ENCODE measurements at regions not wholly inside any gene's neighbourhood (a gene's known extent, or its start where the extent isn't known, plus 50 kb on each side); places are given as distances from the start of the nearest gene placed in this dataset.

- TF ChIP-seq, protein P1, sequence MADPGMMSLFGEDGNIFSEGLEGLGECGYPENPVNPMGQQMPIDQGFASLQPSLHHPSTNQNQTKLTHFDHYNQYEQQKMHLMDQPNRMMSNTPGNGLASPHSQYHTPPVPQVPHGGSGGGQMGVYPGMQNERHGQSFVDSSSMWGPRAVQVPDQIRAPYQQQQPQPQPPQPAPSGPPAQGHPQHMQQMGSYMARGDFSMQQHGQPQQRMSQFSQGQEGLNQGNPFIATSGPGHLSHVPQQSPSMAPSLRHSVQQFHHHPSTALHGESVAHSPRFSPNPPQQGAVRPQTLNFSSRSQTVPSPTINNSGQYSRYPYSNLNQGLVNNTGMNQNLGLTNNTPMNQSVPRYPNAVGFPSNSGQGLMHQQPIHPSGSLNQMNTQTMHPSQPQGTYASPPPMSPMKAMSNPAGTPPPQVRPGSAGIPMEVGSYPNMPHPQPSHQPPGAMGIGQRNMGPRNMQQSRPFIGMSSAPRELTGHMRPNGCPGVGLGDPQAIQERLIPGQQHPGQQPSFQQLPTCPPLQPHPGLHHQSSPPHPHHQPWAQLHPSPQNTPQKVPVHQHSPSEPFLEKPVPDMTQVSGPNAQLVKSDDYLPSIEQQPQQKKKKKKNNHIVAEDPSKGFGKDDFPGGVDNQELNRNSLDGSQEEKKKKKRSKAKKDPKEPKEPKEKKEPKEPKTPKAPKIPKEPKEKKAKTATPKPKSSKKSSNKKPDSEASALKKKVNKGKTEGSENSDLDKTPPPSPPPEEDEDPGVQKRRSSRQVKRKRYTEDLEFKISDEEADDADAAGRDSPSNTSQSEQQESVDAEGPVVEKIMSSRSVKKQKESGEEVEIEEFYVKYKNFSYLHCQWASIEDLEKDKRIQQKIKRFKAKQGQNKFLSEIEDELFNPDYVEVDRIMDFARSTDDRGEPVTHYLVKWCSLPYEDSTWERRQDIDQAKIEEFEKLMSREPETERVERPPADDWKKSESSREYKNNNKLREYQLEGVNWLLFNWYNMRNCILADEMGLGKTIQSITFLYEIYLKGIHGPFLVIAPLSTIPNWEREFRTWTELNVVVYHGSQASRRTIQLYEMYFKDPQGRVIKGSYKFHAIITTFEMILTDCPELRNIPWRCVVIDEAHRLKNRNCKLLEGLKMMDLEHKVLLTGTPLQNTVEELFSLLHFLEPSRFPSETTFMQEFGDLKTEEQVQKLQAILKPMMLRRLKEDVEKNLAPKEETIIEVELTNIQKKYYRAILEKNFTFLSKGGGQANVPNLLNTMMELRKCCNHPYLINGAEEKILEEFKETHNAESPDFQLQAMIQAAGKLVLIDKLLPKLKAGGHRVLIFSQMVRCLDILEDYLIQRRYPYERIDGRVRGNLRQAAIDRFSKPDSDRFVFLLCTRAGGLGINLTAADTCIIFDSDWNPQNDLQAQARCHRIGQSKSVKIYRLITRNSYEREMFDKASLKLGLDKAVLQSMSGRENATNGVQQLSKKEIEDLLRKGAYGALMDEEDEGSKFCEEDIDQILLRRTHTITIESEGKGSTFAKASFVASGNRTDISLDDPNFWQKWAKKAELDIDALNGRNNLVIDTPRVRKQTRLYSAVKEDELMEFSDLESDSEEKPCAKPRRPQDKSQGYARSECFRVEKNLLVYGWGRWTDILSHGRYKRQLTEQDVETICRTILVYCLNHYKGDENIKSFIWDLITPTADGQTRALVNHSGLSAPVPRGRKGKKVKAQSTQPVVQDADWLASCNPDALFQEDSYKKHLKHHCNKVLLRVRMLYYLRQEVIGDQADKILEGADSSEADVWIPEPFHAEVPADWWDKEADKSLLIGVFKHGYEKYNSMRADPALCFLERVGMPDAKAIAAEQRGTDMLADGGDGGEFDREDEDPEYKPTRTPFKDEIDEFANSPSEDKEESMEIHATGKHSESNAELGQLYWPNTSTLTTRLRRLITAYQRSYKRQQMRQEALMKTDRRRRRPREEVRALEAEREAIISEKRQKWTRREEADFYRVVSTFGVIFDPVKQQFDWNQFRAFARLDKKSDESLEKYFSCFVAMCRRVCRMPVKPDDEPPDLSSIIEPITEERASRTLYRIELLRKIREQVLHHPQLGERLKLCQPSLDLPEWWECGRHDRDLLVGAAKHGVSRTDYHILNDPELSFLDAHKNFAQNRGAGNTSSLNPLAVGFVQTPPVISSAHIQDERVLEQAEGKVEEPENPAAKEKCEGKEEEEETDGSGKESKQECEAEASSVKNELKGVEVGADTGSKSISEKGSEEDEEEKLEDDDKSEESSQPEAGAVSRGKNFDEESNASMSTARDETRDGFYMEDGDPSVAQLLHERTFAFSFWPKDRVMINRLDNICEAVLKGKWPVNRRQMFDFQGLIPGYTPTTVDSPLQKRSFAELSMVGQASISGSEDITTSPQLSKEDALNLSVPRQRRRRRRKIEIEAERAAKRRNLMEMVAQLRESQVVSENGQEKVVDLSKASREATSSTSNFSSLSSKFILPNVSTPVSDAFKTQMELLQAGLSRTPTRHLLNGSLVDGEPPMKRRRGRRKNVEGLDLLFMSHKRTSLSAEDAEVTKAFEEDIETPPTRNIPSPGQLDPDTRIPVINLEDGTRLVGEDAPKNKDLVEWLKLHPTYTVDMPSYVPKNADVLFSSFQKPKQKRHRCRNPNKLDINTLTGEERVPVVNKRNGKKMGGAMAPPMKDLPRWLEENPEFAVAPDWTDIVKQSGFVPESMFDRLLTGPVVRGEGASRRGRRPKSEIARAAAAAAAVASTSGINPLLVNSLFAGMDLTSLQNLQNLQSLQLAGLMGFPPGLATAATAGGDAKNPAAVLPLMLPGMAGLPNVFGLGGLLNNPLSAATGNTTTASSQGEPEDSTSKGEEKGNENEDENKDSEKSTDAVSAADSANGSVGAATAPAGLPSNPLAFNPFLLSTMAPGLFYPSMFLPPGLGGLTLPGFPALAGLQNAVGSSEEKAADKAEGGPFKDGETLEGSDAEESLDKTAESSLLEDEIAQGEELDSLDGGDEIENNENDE (IDR thresholded peaks at IDR 0.05; ENCODE audit: insufficient replicate concordance, low read length): no peak
- no peak for TF ChIP-seq TAF7 (optimal IDR thresholded peaks at IDR 0.05; ENCODE audit: borderline replicate concordance, low read depth, low read length)
- TF ChIP-seq SAP30 (IDR thresholded peaks at IDR 0.05; ENCODE audit: insufficient read depth, insufficient replicate concordance, low read length): no peak
- no peak for TF ChIP-seq CHD2 (IDR thresholded peaks at IDR 0.05; ENCODE audit: low read length)
- TF ChIP-seq RXRA (IDR thresholded peaks at IDR 0.05; ENCODE audit: insufficient read depth, low read depth, low read length): no peak
- no peak for TF ChIP-seq HDAC2 (IDR thresholded peaks at IDR 0.05; ENCODE audit: borderline replicate concordance in 1 of 2, low read depth in 2 of 2, low read length in 2 of 2)
- no peak for TF ChIP-seq SP4 (IDR thresholded peaks at IDR 0.05; ENCODE audit: low read length)
- TF ChIP-seq HDAC6 (IDR thresholded peaks at IDR 0.05; ENCODE audit: low read depth, low read length): no peak
These were observed 540.2 kb upstream of the TRPC7 start (continued) for GRCh38 chr5:136905571-136905970.

All from H1 (cell line).